Nephron (organoid): ENCODE measurements at regions not wholly inside any gene's neighbourhood (a gene's known extent, or its start where the extent isn't known, plus 50 kb on each side); places are given as distances from the start of the nearest gene placed in this dataset.

Experiments
- H3K27ac Mint-ChIP-seq, 3 experiments: 2 replicates each; pipeline ENCODE4 v1.8.0; 2020; ENCODE audit warnings: mixed read lengths in 3 of 3, mild to moderate bottlenecking in 2 of 3, moderate library complexity in 1 of 3
- H3K27me3 Mint-ChIP-seq: 2 replicates; pipeline ENCODE4 v1.8.0; 2021; ENCODE audit warnings: low read depth, mild to moderate bottlenecking, moderate library complexity, mixed read lengths
- H3K36me3 Mint-ChIP-seq: 2 replicates; pipeline ENCODE4 v1.8.0; 2020; ENCODE audit warnings: low read depth, mixed read lengths
- H3K4me1 Mint-ChIP-seq: 2 replicates; pipeline ENCODE4 v1.8.0; 2020; ENCODE audit warnings: mixed read lengths
- H3K4me3 Mint-ChIP-seq, 3 experiments: 2 replicates each; pipeline ENCODE4 v1.8.0; 2020; ENCODE audit warnings: mild to moderate bottlenecking in 3 of 3, mixed read lengths in 3 of 3, moderate library complexity in 2 of 3
- H3K9me3 Mint-ChIP-seq: 2 replicates; pipeline ENCODE4 v1.8.0; 2020; ENCODE audit warnings: mixed read lengths
- TF ChIP-seq, protein P1 (sequence below), 3 experiments: fragments of 200-600 bp; sonication (generic); IDR thresholded peaks; one replicate each; pipeline ENCODE4 v1.5.0; 2021; ENCODE audit warnings: antibody characterized with exemption in 3 of 3; ENCODE audit not compliant: unreplicated experiment in 3 of 3

- Mint-ChIP-seq H3K9me3 (no peaks in the 10 kb centered on the region), H3K27me3 (peaks cover 4% of the 10 kb centered on the region), H3K27ac (peak overlapping the region; percentile 97 to 98 (median 98)), H3K36me3 (no peaks in the 10 kb centered on the region), H3K4me3 (no peak overlapping the region), H3K4me1 (peaks cover 80% of the 10 kb centered on the region)
- TF ChIP-seq, protein P1, sequence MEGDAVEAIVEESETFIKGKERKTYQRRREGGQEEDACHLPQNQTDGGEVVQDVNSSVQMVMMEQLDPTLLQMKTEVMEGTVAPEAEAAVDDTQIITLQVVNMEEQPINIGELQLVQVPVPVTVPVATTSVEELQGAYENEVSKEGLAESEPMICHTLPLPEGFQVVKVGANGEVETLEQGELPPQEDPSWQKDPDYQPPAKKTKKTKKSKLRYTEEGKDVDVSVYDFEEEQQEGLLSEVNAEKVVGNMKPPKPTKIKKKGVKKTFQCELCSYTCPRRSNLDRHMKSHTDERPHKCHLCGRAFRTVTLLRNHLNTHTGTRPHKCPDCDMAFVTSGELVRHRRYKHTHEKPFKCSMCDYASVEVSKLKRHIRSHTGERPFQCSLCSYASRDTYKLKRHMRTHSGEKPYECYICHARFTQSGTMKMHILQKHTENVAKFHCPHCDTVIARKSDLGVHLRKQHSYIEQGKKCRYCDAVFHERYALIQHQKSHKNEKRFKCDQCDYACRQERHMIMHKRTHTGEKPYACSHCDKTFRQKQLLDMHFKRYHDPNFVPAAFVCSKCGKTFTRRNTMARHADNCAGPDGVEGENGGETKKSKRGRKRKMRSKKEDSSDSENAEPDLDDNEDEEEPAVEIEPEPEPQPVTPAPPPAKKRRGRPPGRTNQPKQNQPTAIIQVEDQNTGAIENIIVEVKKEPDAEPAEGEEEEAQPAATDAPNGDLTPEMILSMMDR (IDR thresholded peaks at IDR 0.05; ENCODE audit: unreplicated experiment in 3 of 3), result no peak
Observed at GRCh38 chr2:41881249-41881648, 166.6 kb upstream of the PKDCC start.

- Mint-ChIP-seq H3K4me1 (peaks cover 62% of the 10 kb centered on the region), H3K4me3 (no peak overlapping the region), H3K9me3 (no peaks in the 10 kb centered on the region), H3K27ac (peak overlapping the region; percentile 30 to 96 (median 88)), H3K27me3 (no peaks in the 10 kb centered on the region), H3K36me3 (no peaks in the 10 kb centered on the region)
- TF ChIP-seq, protein P1 (IDR thresholded peaks at IDR 0.05; ENCODE audit: unreplicated experiment in 3 of 3), result no peak
Observed at GRCh38 chr2:41884718-41885117, 163.1 kb upstream of the PKDCC start.

- peaks cover 4% of the 10 kb centered on the region for H3K27me3 Mint-ChIP-seq
- no peaks in the 10 kb centered on the region for H3K9me3 Mint-ChIP-seq
- H3K4me1 Mint-ChIP-seq, result peaks cover 47% of the 10 kb centered on the region
- H3K36me3 Mint-ChIP-seq, result no peaks in the 10 kb centered on the region
- peak overlapping the region; percentile 65 to 96 (median 88) for H3K27ac Mint-ChIP-seq
- peak overlapping the region in 1 of 3 experiments; percentile 11 for H3K4me3 Mint-ChIP-seq
- TF ChIP-seq, protein P1 (IDR thresholded peaks at IDR 0.05; ENCODE audit: unreplicated experiment in 3 of 3), result no peak
Observed at GRCh38 chr2:41886145-41886664, 161.6 kb upstream of the PKDCC start.

GRCh38 chr2:41886757-41887156 lies 161.1 kb upstream of the PKDCC start:
- no peaks in the 10 kb centered on the region for H3K36me3 Mint-ChIP-seq
- TF ChIP-seq, protein P1 (IDR thresholded peaks at IDR 0.05; ENCODE audit: unreplicated experiment in 3 of 3), result no peak
- no peaks in the 10 kb centered on the region for H3K9me3 Mint-ChIP-seq
- H3K4me3 Mint-ChIP-seq, result no peak overlapping the region
- peaks cover 41% of the 10 kb centered on the region for H3K4me1 Mint-ChIP-seq
- peaks cover 4% of the 10 kb centered on the region for H3K27me3 Mint-ChIP-seq
- H3K27ac Mint-ChIP-seq, result peak overlapping the region; percentile 65 to 96 (median 88)

DNA sequence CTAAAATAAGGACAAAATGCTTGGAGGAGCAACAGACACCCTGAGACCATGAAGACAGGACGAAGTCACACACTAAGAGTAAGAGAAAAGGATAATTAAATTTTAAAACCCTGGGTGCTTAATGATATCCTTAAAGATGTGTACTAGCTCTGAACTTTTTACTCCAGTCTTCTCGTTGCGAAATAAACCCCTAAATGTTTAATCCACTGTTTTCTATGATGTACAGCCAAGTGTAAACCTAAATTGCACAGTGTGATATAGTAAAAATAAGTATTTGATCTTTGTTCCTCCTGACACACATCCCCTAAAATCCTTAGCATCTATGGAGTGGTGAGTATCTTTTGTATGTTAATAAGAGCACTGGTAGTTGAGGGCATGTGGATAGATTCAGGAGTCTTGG lies 157.5 kb upstream of the PKDCC start:
- Mint-ChIP-seq H3K36me3 (no peaks in the 10 kb centered on the region), H3K4me1 (peaks cover 26% of the 10 kb centered on the region), H3K27ac (peak overlapping the region in 1 of 3 experiments; percentile 10), H3K4me3 (no peak overlapping the region), H3K9me3 (no peaks in the 10 kb centered on the region), H3K27me3 (peaks cover 9% of the 10 kb centered on the region)
- TF ChIP-seq, protein P1 (IDR thresholded peaks at IDR 0.05; ENCODE audit: unreplicated experiment in 3 of 3), result no peak

GRCh38 chr2:41892476-41892875 lies 155.3 kb upstream of the PKDCC start:
- no peaks in the 10 kb centered on the region for H3K9me3 Mint-ChIP-seq
- H3K27me3 Mint-ChIP-seq, result peaks cover 9% of the 10 kb centered on the region
- H3K27ac Mint-ChIP-seq, result peak overlapping the region in 2 of 3 experiments; percentile 14 to 54
- peaks cover 8% of the 10 kb centered on the region for H3K4me1 Mint-ChIP-seq
- TF ChIP-seq, protein P1 (IDR thresholded peaks at IDR 0.05; ENCODE audit: unreplicated experiment in 3 of 3), result no peak
- no peak overlapping the region for H3K4me3 Mint-ChIP-seq
- H3K36me3 Mint-ChIP-seq, result no peaks in the 10 kb centered on the region
